Germinal center (tissue), 1 donor: ENCODE measurements at regions not wholly inside any gene's neighbourhood (a gene's known extent, or its start where the extent isn't known, plus 50 kb on each side); places are given as distances from the start of the nearest gene placed in this dataset.
"Not testable (repeated sequence)": the region's sequence is repeated elsewhere in the genome, so short reads cannot be mapped to it uniquely, and the experiment has no call there.

Experiments
- DNase-seq: peaks from one replicate; pipeline ENCODE4 v3.0.0; 2012; ENCODE audit warnings: mixed read lengths, low spot score

DNA sequence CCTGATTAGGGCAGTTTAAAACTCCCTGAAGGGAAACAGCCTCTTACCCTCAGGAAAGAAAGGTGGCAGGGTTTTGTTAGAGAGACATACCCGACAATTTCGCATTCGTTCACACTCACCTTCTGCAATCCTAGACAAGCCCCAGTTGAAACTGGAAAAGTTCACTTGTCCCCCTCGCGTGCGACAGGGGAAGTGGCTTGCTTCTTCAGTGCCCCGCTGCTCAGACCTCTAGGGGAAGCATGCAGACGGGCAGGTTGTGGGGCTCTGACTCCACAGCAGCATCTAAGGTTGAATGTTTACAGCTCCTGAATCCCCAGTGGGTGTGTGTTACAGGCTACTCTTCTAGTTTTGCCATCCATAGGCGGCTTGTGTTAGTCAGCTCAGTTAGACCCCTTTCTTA lies 575.7 kb upstream of the ACO1 start:
- DNase-seq = no peak

DNA sequence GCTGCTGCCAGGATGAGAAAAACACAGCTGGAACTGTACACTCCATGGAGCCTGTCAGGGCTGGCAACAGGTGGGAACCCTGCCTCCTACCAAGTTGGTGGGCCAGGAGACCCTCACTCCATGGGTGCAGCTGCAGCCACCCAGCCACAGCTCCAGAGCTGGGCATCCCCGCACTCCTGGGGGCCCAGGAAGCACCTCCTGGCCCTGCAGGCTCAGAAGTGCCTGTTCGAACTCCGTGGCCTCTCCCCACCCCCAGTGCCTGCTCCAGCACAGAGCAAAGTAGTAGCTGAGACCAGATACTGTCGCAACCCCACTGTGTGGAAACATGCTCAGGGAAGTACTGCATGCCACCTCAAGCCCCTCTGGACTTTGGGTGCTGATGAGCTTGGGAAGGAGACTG lies 564.0 kb upstream of the ACO1 start:
- no peak for DNase-seq

DNA sequence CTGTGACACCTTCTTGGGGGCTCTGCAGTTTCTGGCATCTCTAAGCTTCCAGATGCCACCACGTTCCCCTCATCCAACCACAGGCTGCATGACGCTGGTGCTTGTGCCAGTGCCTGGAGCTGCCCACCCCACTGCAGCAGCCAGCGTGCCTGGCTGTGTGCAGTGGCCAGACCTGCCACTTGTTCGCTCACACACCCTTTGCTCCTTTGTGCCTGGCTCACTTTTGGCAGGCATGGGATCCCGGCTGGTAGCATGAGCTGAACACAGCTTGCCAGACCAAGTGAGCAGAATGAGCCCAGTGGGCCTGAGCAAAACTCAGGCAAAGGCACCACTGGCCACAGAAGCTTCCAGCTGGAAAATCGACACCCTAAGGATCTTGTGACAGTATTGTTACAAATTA lies 562.9 kb upstream of the ACO1 start:
- DNase-seq = no peak

DNA sequence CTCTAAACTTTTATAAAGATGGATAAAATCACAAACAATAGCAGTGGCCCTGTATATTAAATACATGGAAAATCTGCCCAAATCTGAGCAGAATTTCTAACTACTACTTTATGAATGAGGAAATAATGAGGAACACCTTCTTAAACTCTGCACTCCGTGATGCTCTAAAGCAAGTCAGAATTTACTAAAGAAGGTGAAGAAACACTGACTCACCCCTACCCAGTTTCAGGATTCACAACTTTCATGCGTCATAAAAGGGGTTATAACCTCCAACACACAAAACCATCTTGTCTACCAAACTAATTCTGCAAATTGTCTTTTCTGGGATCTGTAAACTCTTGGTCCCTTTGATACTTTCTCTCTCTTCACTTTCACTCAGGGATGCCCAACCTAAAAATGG lies 561.1 kb upstream of the ACO1 start:
- no peak for DNase-seq

DNA sequence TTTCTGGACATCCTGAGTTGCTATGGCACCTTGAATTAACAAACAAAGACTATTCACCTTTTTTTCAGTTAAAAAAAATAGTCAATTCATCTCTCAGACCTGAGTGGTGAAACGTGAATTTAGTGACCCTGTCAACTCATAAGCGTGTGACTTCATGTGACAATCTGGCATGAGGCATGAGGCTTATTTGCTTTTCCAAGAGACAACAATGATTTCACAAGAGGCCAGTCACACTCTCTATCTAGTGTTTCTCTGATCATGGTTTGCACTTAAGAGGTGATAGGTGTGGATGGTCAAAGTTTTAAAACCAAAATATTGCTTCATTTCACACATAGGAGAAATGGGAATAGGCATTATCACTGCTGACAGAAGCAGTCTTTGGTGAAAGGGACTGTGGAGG lies 559.6 kb upstream of the ACO1 start:
- no peak for DNase-seq

DNA sequence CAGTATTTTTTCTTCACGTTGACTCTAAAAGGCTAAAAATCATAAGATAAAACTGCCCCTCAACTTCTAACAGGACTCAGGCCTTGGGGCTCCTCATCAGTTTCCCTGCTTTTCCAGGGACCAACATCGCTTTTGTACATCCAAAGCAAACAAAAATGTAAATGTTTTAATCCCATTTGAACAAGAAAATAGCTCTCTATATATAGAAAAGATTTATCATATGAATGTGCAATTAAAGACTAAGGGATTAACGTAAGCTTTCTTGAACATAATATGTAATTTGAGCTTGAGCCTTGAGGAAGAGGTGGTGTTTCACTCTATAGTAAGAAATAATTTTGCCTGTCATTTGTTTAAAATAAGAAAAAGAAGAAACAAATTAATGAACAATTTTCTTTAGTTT lies 547.2 kb upstream of the ACO1 start:
- no peak for DNase-seq

DNA sequence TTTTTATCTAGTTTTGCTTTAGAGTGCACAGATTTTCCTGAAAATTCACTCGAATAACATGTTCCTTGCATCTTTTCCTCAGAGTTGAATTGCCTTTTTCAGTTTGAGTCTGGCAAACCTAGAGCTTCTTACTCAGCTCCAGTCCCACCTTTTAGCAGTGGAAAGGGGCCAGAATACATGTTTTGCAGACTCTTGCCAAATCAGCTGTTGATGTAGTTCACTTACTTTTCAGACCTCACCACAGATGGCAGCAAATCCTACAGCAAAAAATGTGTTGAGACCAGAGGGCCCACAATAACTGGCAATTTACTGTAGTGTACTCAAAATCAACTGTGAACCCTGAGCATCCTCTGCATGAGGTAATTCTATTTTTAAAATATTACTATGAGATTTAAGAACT lies 545.2 kb upstream of the ACO1 start:
- DNase-seq = no peak

DNA sequence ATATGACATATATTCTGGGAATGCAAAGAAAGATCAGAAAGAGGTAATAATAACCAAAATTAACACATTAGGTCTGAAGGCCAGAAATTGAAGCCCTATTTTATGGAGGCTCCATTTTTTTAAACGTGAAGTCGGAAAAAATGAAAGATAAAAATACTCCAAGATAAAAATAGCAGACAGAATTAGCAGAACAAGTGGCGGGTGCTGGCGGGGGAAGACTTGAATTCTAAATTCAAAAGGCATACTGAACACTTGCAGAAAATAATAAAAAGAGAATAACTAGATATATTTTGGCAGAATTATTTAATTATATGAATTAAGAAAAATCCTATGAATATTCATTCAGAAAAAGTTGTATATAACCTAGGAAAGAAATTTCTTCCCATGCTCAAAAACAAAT lies 543.7 kb upstream of the ACO1 start:
- DNase-seq = no peak

DNA sequence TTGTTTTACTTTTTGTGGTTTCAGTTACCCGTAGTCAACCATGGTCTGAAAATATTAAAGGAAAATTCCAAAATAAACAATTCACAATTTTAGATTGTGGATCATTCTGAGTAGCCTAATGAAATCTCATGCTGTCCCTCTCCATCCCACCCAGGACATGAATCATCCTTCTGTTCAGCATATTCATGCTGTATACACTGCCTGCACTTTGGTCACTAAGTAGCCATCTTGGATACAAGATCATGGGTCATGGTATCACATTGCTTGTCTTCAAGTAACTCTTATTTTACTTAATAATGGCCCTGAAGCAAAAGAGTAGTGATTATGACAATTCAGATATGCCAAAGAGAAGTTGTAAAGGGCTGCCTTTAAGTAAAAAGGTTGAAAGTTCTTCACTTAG lies 536.5 kb upstream of the ACO1 start:
- DNase-seq = no peak

DNA sequence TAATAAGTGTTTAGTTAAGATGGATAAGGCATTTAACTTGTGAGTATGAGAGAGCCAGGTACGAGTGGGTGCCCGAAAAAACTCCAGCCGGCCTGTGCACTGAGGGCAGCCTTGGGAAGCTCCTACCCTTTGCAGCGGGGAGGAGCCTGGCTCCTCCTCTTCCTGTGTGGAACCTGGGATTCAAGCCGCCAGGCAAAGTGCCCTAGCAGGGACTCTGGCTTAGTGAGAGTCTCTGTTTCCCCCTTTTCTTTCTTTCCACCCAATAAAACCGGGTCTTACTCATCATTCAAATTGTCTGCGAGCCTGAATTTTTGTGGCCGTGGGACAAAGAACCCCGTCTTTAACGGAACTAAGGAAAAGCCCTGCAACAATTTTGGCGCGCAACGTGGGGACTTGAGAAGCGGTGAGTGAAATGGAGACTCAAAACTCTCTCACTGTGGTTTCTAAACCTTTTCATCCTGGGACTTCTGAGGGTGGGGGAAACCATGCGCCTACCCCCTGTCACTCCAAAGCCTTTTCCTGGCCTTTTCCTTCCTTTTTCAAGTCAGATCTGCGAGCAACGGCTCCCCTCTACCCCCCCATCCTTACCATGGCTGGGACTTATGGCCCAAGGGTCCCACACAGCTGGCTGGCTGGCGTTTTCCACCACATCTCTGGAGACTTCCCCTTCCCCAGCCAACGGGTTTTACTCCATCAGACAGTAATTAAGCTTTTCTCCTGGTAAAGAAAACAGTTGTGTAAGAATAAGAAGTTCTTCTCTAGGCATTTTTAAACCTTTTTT lies 535.7 kb upstream of the ACO1 start:
- DNase-seq = no peak

DNA sequence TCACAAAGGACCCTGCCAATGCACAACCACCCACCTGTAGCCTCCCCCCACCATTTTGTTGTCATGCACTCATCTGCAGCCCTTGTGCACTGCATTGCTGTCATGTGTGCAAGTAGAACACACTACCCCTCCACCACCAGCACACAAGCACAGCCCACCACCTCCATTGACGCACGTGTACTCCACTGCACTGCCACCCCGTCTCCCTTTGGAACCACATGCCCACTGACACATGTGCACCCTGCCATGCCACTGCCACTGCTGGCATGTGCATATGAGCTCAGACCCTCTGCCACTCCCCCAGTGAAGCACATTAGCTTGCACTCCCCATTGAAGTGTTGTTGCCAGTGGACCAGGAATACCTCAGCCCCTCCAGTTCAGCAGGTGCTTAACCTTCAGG lies 530.3 kb upstream of the ACO1 start:
- no peak for DNase-seq

DNA sequence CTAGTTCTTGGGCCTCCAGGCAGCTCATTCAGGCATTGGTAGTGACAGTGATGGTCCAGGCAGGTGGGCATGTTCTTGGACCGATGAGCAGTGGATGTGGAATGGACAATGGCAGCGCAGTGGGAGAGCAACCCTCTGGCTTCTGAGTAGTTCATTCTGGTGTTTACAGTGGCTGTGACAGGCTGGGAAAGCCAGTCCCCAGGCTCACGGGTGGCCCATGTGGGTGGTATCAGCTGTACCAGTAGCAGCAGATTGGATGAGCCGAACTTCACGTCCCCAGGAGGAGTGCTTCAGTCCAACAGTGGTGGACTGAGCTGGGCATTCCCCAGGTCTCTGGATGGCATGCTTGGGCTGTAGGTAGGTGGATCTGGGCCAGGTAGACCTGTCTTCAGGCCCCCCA lies 515.6 kb upstream of the ACO1 start:
- DNase-seq = no peak

DNA sequence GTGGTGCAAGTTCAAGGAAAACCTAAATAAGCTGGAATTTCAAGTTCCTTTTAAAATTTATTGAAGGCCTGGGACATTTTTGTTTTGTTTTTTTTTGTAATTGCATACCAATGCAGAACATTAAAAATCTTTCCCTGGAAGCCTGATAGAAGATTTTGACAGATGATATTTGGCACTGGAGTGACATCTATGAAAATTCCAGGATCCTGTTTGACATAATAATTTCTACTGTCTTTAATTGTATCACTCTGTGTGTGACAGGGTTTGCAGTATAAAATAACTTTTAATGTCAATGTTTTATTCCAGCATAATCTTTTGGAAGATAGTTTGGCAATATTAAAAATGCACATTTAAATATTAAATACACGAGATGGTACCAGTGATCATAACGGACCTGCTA lies 514.2 kb upstream of the ACO1 start:
- DNase-seq = no peak

DNA sequence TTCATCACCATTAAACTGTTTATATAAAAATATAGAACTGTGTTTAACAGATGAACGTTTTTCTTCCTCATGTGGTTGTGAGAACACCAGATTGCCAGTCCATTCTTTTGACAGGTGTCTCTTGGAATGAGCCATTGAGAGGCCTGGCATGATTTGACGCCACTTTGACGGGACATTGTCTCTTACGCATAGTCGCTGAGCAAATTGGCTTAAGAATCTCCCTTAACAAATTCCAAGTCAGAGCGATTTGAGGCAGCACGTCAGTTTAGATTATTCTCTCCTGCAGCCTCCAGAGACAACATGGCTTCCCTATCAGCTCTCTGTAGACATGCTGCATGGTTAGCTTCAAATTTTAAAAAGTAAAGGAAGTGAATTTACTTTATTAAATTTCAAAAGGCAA lies 510.7 kb upstream of the ACO1 start:
- DNase-seq = no peak

DNA sequence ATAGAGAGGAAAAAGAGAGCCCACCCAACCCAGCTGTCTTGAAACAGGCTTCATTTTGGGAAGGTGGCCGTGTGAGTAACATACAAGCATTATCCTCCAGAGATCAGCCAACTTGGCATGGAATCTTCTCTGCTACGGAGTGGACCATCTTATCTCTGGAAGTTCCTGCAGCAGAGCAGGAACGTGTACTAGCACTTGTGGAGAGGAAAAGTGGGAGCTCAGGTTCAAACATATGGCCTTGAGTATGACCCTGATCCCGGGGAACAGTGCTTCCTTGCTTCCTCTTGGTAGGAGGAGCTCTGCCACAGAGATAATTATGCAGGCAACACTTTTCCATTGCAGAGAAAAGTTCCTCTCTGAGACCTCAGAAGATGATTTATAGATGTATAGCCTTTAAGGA lies 490.4 kb upstream of the ACO1 start:
- DNase-seq = no peak

DNA sequence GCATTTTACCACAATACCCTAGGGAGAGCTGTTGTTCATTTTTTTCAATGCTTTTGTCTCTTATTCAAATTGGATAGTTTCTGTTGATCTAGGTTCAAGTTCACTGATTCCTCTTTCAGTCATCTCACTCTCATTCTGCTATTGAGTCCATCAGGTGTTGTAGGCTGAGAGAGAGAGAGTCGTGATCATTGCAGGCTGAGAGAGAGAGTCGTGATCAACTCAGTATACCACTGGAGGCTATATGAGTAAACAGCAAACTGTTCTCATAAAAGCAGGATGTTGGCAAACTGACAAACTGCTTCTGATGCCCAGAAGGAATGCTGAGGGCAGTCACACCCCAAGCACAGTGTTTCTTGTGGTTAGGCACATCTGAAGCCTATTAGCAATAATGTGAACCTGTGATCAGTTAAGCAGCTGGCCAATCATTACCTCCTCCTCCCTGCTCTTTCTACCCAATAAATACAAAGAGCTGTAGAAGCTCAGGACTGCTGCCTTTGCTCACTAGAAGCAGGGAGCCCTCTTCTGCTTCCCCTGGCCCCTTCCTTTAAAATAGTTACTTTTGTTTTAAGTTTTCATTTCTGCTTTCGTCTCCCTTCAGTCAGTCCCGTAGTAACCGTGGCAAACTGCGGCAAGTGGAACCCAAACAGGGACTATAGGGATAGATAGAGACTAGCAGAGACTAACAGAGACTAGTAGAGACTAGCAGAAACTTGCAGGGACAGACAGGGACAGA lies 476.1 kb upstream of the ACO1 start:
- no peak for DNase-seq

DNA sequence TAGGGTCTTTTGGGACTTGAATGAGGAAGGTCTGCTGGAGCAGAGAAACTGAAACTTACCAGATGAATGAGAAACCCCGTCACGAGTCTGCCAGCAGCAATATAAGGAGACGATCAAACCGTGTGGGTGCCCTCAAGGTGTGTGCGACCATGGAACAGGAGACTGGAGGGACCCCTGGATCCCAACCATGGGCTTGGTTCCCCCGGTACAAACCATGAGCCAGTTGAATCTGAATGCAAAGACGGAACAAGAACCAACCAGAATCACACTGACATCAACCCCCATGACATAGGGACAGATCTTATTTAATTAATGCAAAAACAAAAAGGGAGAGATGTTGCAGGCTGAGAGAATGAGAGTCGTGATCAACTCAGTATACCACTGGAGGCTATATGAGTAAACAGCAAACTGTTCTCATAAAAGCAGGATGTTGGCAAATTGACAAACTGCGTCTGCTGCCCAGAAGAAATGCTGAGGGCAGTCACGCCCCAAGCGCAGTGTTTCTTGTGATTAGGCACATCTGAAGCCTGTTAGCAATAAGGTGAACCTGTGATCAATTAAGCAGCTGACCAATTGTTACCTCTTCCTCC lies 475.5 kb upstream of the ACO1 start:
- no peak for DNase-seq

DNA sequence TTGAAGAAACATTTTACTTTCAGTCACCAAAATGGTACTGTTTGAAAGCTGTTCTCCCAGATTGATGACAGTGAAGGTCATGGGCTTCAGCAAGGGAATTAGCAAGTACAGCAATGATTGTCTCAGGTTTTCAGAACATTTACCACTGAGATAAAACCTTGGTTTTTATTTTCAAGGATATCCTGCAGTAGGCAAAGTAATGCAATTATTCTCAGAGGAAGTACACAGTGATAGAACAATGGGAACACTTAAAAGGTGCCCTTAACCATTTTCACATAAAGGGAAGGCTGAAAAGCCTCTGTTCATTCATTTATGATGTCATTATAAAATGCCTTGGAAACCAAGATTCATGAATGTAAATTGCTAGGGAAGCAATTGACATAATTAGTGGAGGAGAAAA lies 471.8 kb upstream of the ACO1 start:
- DNase-seq = no peak

DNA sequence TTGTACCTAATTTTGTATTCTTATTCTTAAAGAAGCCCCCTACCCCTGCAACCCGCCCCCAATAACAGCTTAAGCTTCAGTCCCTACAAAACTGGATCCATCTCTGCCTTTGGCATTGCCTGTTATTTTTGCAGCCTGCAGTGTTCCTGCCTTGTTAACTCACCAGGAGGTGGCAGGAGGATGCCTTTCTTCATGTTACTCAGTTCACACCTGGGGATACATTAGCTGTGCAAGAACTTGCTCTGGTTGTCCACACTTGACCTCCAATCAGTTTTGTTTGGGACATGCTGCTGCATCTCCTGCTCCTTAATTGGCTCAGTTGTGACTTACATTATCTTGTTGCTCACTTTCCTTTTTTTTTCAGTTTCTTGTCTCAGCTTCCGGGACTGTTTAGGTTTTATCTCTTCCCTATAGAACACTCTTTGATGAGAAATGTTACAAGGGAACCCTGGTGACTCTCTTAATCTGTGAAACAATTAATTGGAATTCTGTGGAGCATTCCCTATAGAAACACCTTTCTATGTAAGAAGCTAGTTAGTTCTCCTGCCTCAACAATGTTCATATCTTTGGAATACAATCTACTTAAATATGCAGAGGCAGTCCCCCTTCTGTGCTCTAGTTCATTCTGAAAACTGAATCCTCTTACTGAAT lies 467.7 kb upstream of the ACO1 start:
- no peak for DNase-seq

DNA sequence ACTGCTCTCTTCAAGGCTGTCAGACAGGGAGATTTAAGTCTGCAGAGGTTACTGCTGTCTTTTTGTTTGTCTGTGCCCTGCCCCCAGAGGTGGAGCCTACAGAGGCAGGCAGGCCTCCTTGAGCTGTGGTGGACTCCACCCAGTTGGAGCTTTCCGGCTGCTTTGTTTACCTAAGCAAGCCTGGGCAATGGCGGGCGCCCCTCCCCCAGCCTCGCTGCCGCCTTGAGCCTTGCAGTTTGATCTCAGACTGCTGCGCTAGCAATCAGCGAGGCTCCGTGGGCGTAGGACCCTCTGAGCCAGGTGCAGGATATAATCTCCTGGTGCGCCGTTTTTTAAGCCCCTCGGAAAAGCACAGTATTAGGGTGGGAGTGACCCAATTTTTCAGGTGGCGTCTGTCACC lies 446.7 kb upstream of the ACO1 start:
- DNase-seq = not testable (repeated sequence)

DNA sequence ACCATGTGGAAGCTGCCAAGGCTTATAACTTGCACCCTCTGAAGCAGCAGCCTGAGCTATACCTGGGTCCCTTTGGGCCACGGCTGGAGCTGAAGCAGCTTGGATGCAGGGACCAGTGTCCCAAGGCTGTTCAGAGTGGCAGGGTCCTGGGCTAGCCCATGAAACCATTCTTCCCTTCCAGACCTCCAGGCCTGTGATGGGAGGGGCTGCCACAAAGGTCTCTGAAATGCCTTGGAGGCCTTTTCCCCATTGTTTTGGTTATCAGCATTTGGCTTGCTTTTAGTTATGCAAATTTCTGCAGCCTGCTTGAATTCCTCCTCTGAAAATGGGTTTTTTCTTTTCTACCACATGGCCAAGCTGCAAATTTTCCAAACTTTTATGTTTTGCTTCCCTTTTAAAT lies 433.7 kb upstream of the ACO1 start:
- DNase-seq = no peak

DNA sequence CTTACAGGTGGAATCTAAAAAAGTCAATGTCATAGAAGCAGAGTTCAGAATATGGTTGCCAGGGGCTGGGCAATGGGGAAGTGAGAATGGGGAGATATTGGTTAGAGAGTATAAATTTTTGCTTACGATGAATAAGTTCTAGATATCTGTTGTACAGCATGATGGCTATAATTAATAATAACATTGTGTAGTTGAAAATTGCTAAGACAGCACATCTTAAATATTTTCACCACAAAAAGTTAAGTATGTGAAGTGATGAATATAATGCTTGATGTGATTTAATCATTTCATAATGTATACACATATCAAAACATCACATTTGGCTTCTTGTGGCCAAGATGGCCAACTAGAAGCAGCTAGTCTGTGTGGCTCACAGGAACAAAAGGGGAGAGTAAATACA lies 425.9 kb upstream of the ACO1 start:
- no peak for DNase-seq

DNA sequence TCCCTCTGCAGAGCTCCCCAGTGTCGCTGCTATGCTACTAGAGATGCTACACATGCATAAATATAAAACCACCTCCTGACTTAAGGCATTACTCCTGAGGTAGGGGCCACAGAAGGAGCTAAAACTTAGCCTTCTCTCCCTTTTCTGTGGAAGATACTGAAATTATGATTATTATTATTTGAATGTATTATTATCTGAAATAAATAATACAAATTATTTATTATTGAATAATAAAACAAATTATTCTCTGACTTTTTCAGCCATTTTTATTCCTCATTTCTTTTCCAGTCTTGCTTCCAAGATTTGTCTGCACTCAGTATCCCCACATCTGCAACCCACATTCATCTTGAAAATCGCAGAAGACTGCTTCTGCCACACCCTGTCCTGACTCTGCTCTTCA lies 414.9 kb upstream of the ACO1 start:
- no peak for DNase-seq
